Immature natural killer cell (primary cell): ENCODE measurements at regions not wholly inside any gene's neighbourhood (a gene's known extent, or its start where the extent isn't known, plus 50 kb on each side); places are given as distances from the start of the nearest gene placed in this dataset.

Experiments
- DNase-seq, 3 donors: peaks; one replicate each; pipeline ENCODE4 v3.0.0; 2022; ENCODE audit warnings: mixed read lengths in 1 of 3
- H3K27ac Mint-ChIP-seq, 6 donors: one replicate each; pipeline ENCODE4 v1.8.0; 2020; ENCODE audit warnings: mixed read lengths in 6 of 6, mild to moderate bottlenecking in 5 of 6, inconsistent platforms in 4 of 6, moderate library complexity in 3 of 6
- H3K27me3 Mint-ChIP-seq, 3 donors: one replicate each; pipeline ENCODE4 v1.8.0; 2020 to 2021; ENCODE audit warnings: low read depth in 3 of 3, mild to moderate bottlenecking in 3 of 3, mixed read lengths in 3 of 3, moderate library complexity in 3 of 3, inconsistent platforms in 1 of 3
- H3K36me3 Mint-ChIP-seq, 3 donors: one replicate each; pipeline ENCODE4 v1.8.0; 2020; ENCODE audit warnings: mixed read lengths in 3 of 3, inconsistent platforms in 2 of 3, mild to moderate bottlenecking in 2 of 3
- H3K4me1 Mint-ChIP-seq, 2 donors: one replicate each; pipeline ENCODE4 v1.8.0; 2020; ENCODE audit warnings: inconsistent platforms in 2 of 2, mild to moderate bottlenecking in 2 of 2, mixed read lengths in 2 of 2, moderate library complexity in 1 of 2
- H3K4me3 Mint-ChIP-seq, 5 donors: one replicate each; pipeline ENCODE4 v1.8.0; 2020; ENCODE audit warnings: mild to moderate bottlenecking in 5 of 5, mixed read lengths in 5 of 5, inconsistent platforms in 3 of 5, moderate library complexity in 3 of 5
- H3K9me3 Mint-ChIP-seq, 6 donors: one replicate each; pipeline ENCODE4 v1.8.0; 2020; ENCODE audit warnings: mild to moderate bottlenecking in 6 of 6, mixed read lengths in 6 of 6, inconsistent platforms in 4 of 6, moderate library complexity in 3 of 6

DNA sequence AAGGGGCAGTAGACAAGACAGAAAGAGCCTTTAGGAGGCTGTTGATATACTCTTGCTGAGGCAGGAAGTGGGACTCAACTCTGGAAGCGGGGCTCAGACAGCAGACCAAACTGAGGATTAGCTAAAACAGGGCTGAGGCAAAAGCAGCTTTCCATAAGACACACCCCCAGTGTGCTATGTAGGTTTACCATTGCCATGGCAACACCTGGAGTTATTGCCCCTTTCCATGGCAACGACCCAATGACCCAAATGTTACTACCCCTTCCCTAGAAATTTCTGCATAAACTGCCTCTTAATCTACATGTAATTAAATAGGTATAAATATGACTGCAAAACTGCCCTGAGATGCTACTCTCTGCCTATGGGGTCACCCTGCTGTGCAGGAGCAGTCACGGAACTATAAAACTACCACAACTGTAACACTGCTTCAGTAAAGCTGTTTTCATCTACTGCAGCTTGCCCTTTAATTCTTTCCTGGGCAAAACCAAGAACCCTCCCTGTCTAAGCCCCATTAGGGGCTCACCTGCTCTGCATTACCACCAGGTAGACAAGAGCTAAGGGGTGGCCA is 348.4 kb upstream of the PODXL start:
- Mint-ChIP-seq H3K27ac (no peak overlapping the region), H3K9me3 (peaks cover 0 to 17% (median 2%) of the 10 kb centered on the region in 6 donors), H3K4me1 (peaks cover 0 to 2% of the 10 kb centered on the region in 2 donors), H3K27me3 (peaks cover 4 to 20% (median 10%) of the 10 kb centered on the region in 3 donors), H3K4me3 (no peak overlapping the region), H3K36me3 (no peaks in the 10 kb centered on the region)
- DNase-seq = no peak

DNA sequence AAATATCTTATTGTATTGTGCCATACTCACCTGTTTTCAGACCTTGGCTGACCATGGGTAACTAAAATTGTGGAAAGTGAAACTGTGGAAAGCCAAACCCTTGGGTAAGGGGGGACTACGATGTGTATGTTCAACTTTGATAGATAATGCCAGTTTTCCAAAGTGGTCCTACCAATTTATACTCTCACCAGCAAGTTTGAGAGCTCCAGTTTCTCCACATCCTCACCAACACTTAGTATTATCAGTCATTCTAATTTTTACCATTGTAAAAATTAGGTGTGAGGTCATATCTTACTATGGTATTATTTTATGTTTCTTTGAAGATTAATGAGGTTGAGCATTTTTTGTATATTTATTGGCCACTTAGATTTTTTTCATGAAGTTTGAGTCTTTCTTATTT is 346.9 kb upstream of the PODXL start:
- no peak for DNase-seq
- H3K4me1 Mint-ChIP-seq = peaks cover 0 to 2% of the 10 kb centered on the region in 2 donors

DNA sequence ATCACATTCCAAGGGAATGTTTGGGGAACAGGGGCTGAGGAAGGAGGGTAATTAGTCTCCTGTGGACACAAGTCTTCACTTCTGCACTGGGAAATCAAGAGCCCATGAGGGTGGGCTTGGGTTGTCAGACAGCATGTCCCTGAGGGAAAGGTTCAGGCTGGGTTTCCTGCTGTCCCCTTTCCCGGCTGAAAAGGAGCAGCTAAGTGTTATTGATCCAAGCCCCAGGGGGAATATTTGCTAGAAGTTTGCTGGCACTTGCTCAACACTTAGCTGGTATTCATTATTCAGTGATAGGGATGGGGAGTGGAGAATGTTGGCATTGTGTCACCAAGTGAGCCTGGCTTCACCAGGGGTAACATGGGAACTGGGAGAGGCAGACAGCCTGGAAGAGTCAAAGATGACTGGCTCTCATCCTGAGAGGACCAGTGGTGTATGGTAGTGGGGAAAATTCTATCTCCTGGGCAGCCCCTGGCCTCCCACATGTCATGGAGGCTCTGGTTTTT is 344.4 kb upstream of the PODXL start:
- H3K4me1 Mint-ChIP-seq = peaks cover 0 to 2% of the 10 kb centered on the region in 2 donors
- H3K27ac Mint-ChIP-seq = no peak overlapping the region
- H3K9me3 Mint-ChIP-seq = peaks cover 0 to 6% (median 0%) of the 10 kb centered on the region in 6 donors
- DNase-seq = no peak
- H3K4me3 Mint-ChIP-seq = no peak overlapping the region
- H3K36me3 Mint-ChIP-seq = no peaks in the 10 kb centered on the region
- peaks cover 0 to 2% (median 1%) of the 10 kb centered on the region in 3 donors for H3K27me3 Mint-ChIP-seq

More for the DNA sequence above, 346.9 kb upstream of the PODXL start:
- peaks cover 0 to 15% (median under 1%) of the 10 kb centered on the region in 6 donors for H3K9me3 Mint-ChIP-seq
- H3K36me3 Mint-ChIP-seq = no peaks in the 10 kb centered on the region
- no peak overlapping the region for H3K27ac Mint-ChIP-seq
- H3K27me3 Mint-ChIP-seq = peaks cover 1 to 12% (median 2%) of the 10 kb centered on the region in 3 donors
- no peak overlapping the region for H3K4me3 Mint-ChIP-seq

DNA sequence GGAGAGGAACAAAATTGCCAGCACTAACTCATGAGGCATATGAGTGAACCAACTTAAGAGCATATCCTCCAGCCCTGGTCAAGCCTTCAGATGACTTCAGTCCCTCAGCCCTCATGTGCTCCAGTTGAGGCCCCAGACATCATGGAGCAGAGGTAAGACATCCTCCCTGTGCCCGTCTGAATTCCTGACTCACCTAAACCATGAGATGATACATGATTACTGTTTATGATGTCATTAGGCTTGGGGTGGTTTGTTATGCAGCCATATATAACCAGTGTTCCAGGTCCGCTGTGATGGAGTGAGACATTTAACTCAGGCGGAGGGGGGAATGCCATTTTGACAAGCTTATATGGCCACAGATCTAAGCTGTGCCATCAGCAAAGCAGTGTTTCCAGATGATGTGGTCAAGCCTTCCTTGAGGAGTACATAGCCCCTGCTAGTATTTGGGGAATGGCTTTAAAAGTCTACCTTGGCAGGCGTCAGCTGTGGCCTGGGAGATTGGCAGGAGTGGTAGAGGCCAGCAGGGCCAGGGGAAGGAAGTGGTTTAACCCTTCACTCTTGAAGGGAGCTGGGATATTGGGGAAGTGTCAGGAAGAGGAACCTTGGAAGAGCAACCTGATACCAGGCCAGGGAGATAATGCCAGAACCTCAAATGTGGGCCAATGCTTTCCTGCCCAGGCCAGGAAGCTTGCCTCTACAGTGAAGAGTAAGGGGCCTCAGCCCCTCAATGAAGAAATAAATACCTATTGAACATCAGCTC is 343.0 kb upstream of the PODXL start:
- Mint-ChIP-seq H3K36me3 (no peaks in the 10 kb centered on the region), H3K4me3 (no peak overlapping the region), H3K4me1 (peaks cover 0 to 2% of the 10 kb centered on the region in 2 donors), H3K27ac (no peak overlapping the region), H3K9me3 (peaks cover 0 to 6% (median under 1%) of the 10 kb centered on the region in 6 donors), H3K27me3 (peaks cover 1 to 3% (median 2%) of the 10 kb centered on the region in 3 donors)
- DNase-seq = no peak

DNA sequence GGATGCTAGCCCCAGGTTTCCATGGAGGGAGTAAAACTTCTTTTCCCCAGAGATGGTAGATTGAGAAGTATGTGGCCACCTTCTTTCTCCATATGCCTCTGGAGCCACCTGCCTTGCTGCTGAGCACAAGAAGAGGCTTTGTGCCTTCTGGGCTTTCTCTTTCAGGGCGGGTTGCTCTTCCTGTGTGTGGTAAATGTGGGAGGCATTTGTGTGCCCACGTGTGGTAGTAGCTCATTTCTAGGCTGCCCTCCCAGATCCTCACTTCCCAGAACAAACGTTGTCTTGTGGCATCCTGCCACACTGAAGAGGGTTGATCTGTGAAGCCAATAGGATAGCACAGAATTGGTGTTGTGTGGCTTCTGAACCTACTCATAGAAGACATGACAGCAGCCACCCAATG is 342.0 kb upstream of the PODXL start:
- no peak overlapping the region for H3K4me3 Mint-ChIP-seq
- peaks cover 0 to 4% (median 0%) of the 10 kb centered on the region in 6 donors for H3K9me3 Mint-ChIP-seq
- no peak overlapping the region for H3K27ac Mint-ChIP-seq
- no peaks in the 10 kb centered on the region for H3K36me3 Mint-ChIP-seq
- peaks cover 0 to 5% (median 2%) of the 10 kb centered on the region in 3 donors for H3K27me3 Mint-ChIP-seq
- H3K4me1 Mint-ChIP-seq = peaks cover 0 to 2% of the 10 kb centered on the region in 2 donors
- no peak for DNase-seq

DNA sequence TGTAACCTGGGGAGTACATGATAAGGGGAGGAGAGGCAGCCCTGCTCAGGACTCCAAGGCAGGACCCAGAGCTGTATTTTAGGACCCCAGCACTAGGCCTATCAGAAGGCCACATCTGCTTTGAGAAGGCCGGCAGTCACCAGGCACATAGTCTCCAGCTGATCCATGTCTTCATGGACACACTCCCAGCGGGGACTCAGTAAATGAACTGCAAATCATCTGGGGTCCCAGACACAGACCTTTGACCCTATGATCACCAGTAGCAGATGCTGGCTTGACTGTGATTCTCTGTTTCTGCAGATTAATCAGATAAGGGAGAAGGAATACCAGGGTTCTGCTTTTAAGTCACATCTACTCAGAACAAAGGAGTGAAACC is 341.4 kb upstream of the PODXL start:
- H3K27me3 Mint-ChIP-seq = peaks cover 0 to 5% (median 4%) of the 10 kb centered on the region in 3 donors

DNA sequence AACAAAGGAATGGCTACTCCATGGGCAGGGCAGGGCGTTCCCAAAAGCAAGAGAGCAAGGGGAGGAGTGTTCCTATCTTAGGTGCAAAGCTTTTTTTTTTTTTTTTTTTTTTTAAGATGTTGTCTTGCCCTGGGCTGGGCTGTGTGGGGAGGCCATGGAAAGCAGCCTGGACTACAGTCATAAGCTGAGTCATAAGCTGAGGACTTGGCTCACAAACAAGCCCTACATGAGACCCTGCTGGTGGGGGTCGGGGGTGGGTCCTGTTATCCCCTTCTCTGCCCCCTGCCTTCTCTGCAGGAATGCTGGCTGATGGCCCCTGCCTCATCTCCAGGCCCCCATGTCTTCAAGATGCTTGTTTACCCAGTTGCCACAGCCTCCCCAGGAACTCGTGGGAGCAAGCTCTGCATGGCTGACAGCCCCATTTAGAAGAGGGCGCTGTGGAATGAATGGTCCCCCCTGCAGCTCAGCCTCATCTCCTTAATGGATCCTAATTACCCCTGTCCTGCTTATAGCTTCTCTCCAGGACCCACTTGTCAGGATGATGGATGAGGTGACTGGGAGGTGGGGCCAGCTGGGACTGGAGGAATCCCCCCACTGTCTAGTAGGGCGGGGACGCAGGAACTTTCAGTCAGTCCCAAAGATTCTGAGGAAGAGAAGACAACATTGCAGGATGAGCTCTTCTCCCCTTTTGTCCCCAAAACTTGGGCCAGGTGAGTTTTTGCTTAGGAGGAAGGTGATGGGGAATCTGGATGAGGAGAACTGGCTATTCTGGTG is 340.8 kb upstream of the PODXL start:
- Mint-ChIP-seq H3K27ac (no peak overlapping the region), H3K36me3 (no peaks in the 10 kb centered on the region), H3K4me3 (no peak overlapping the region), H3K9me3 (peaks cover 0 to 4% (median 0%) of the 10 kb centered on the region in 6 donors), H3K27me3 (peaks cover 0 to 7% (median 6%) of the 10 kb centered on the region in 3 donors), H3K4me1 (peaks cover 0 to 2% of the 10 kb centered on the region in 2 donors)
- no peak for DNase-seq

More for the DNA sequence above, 341.4 kb upstream of the PODXL start:
- no peak overlapping the region for H3K4me3 Mint-ChIP-seq
- DNase-seq = no peak
- no peaks in the 10 kb centered on the region for H3K36me3 Mint-ChIP-seq
- H3K27ac Mint-ChIP-seq = no peak overlapping the region
- H3K9me3 Mint-ChIP-seq = peaks cover 0 to 4% (median 0%) of the 10 kb centered on the region in 6 donors
- H3K4me1 Mint-ChIP-seq = peaks cover 0 to 2% of the 10 kb centered on the region in 2 donors

DNA sequence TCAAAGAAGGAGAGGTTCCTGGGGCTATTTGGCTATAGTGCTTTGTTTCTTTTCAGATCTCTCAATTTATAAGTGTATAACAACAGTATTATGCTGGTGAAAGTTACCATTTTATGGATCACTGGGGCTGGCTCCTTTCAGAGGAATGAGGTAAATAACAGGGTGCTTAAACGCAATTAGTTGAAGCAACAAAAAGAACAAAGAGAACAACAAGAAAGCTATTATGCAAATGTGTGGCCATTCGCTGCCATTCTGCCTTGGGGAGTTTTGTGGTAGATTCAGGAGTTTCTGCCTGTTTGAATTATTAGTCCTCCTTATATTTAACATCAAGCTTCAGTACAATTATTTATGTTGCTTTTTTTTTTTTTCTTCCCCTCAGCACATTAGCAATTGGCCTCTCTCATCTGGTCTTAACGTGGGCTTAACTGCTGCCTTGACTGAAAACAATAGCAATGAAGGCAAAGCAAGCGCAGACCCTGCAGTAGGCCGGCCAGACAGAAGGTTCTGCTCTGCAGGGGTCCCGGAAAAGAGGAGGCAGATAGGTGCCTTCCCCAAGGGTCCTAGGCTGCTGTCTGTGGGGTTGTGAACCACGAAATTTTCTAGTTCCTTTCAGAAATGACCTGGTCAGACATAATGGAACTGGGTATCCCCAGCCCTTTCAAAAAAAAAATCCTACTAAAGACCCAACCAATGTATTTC is 339.9 kb upstream of the PODXL start:
- Mint-ChIP-seq H3K27me3 (peaks cover 0 to 9% (median 8%) of the 10 kb centered on the region in 3 donors), H3K4me1 (peaks cover 0 to 2% of the 10 kb centered on the region in 2 donors), H3K27ac (no peak overlapping the region), H3K4me3 (no peak overlapping the region), H3K36me3 (no peaks in the 10 kb centered on the region), H3K9me3 (peaks cover 0 to 4% (median 0%) of the 10 kb centered on the region in 6 donors)
- no peak for DNase-seq

DNA sequence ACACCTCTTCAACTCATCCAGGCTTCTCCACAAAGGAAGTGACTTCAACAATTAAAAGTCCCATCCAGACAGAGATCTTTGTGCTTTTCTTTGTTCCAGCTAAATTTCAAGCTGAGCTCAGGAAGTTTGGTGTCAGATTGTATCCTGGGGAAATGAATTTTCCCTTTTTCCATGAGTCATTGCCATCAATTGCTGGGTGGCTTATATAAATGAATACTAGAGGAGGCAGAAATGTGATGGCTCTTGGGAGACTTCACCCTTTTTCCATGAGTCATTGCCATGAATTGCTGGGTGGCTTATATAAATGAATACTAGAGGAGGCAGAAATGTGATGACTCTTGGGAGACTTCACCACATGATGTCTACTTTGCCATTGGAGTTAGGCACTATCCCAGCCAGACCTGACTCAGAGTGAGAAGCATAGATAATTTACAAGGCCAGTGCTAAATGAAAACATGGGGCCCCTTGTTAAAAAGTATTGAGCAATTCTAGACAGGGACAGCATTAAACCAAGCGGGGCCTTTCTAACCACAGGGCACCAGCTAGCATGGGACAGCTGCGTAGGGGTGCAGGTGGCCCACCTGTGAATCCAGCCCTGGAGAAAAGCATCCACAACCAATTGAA is 339.2 kb upstream of the PODXL start:
- no peak overlapping the region for H3K27ac Mint-ChIP-seq
- peaks cover 0 to 2% of the 10 kb centered on the region in 2 donors for H3K4me1 Mint-ChIP-seq
- no peaks in the 10 kb centered on the region for H3K36me3 Mint-ChIP-seq
- peaks cover 0 to 10% (median 9%) of the 10 kb centered on the region in 3 donors for H3K27me3 Mint-ChIP-seq
- no peak overlapping the region for H3K4me3 Mint-ChIP-seq
- peaks cover 0 to 4% (median 0%) of the 10 kb centered on the region in 6 donors for H3K9me3 Mint-ChIP-seq
- no peak for DNase-seq

DNA sequence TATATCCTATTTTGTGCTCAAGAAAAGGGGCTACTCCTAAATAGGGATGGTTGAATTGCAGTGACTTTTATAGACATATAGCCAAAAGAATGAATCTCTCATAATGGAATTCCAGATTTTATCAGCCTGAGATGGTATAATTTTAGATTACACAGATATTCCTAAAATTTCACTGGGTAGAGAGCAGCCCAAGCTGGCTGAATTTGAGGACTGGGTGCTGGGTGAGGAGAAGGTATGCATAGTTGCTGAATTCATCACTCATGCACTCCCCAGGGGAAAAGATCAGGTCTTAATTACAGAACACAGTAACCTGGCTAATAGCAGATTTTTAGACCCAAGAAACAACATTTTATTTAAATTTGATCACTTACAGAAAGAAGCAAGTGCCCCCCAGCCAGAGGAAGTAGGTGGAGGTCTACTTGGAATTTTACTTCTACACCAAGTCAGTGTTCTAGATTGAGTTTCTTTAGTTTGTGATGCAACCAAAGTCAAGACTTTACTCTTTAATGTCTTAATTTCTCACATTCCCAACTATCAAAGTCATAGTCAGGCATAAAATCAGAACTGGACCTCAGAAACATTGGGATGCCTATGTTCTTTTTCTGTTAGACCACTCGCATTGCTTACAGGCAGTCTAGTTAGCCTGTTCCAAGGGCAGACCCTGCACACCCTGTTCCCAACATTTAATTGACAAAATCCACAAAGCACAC is 337.4 kb upstream of the PODXL start:
- Mint-ChIP-seq H3K36me3 (no peaks in the 10 kb centered on the region), H3K4me1 (peaks cover 0 to 2% of the 10 kb centered on the region in 2 donors), H3K27me3 (peaks cover 0 to 10% (median 9%) of the 10 kb centered on the region in 3 donors), H3K27ac (no peak overlapping the region), H3K4me3 (no peak overlapping the region), H3K9me3 (peaks cover 0 to 4% (median 0%) of the 10 kb centered on the region in 6 donors)
- no peak for DNase-seq

DNA sequence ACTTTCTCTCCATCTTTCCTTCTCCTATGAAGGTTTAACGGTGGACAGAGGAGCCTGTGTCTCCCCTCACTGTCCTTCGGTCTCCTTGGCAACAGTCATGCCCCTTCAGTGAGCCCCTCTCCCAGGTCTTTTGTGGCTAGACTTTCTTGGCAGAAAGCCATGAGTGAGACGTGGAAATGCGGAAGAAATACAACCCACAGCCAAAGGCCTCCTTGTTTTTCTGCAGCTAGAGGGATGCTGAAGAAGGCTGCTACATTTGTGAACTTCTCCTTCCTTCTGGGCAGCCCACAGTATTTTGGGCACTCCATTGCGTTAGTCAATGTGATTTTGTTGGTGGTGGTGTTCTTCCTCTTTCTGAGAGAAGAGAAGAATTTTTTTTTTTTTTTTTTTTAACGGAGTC is 333.7 kb upstream of the PODXL start:
- no peaks in the 10 kb centered on the region for H3K36me3 Mint-ChIP-seq
- peaks cover 1 to 12% (median 10%) of the 10 kb centered on the region in 3 donors for H3K27me3 Mint-ChIP-seq
- H3K9me3 Mint-ChIP-seq = peaks cover 3 to 19% (median 7%) of the 10 kb centered on the region in 6 donors
- no peak for DNase-seq
- no peak overlapping the region for H3K27ac Mint-ChIP-seq
- no peaks in the 10 kb centered on the region for H3K4me1 Mint-ChIP-seq
- no peak overlapping the region for H3K4me3 Mint-ChIP-seq

DNA sequence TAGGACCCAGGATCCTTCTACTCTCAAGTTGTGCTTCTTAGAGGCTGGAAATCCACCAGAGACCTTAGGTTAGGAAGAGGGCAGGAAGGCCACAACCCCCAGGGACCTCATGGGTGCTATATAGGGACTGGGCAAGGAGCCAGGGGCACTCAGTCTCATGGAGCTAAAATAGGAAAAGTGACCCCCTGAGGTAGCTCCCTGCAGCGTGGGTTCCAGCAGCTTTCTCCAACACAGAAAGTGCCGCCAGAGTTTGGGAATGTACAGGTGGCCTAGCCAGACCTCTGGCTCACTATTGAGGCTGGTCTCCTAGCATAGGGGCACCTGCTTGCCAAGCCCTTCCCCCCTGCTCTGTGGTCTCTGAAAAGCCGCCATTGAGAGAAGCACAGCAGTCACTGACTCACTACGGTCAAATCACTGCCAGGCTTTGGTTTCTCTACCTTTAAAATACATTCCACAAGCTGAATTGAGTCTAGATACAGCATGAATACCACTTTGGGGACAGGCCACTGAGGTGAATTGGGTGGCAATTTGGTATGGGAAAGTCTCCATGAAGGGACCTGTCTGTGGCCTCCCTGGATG is 333.2 kb upstream of the PODXL start:
- H3K4me3 Mint-ChIP-seq = no peak overlapping the region
- H3K4me1 Mint-ChIP-seq = no peaks in the 10 kb centered on the region
- H3K27ac Mint-ChIP-seq = no peak overlapping the region
- DNase-seq = no peak
- H3K27me3 Mint-ChIP-seq = peaks cover 1 to 11% (median 10%) of the 10 kb centered on the region in 3 donors
- no peaks in the 10 kb centered on the region for H3K36me3 Mint-ChIP-seq
- H3K9me3 Mint-ChIP-seq = peaks cover 3 to 19% (median 7%) of the 10 kb centered on the region in 6 donors
